Thoracic aorta (tissue), 2 donors: ENCODE measurements at regions not wholly inside any gene's neighbourhood (a gene's known extent, or its start where the extent isn't known, plus 50 kb on each side); places are given as distances from the start of the nearest gene placed in this dataset.

Experiments
- ATAC-seq: fragments of 150-250 bp; one replicate; pipeline ENCODE4 v1.8.0; 2017; ENCODE audit warnings: low read depth; ENCODE audit not compliant: insufficient number of reproducible peaks, low FRiP score
- DNase-seq: peaks from one replicate; pipeline ENCODE4 v3.0.0-alpha.2; 2020; ENCODE audit warnings: low spot score
- H3K27ac ChIP-seq, 2 donors: fragments of 200-600 bp; sonication (generic); 1 replicate in 1 of 2; 2 replicates in 1 of 2; pipeline ENCODE4 v1.5.1; 2016; ENCODE audit warnings: mild to moderate bottlenecking in 2 of 2, moderate library complexity in 2 of 2
- H3K27me3 ChIP-seq: fragments of 200-600 bp; sonication (generic); replicated peaks from 2 replicates; pipeline ENCODE4 v1.6.0; 2016; ENCODE audit warnings: mild to moderate bottlenecking; ENCODE audit not compliant: insufficient read depth
- H3K36me3 ChIP-seq: fragments of 200-600 bp; sonication (generic); one replicate; pipeline ENCODE4 v1.5.1; 2016
- H3K4me1 ChIP-seq, 2 donors: fragments of 200-600 bp; sonication (generic); 1 replicate in 1 of 2; 2 replicates in 1 of 2; pipeline versions ENCODE4 v1.5.1 to v1.6.0; 2016; ENCODE audit warnings: low read depth in 2 of 2, mild to moderate bottlenecking in 1 of 2; ENCODE audit not compliant: control insufficient read depth in 1 of 2
- H3K4me3 ChIP-seq: fragments of 200-600 bp; sonication (generic); 2 replicates; pipeline ENCODE4 v1.5.1; 2016; ENCODE audit warnings: mild to moderate bottlenecking
- H3K9me3 ChIP-seq: fragments of 200-600 bp; sonication (generic); 2 replicates; pipeline ENCODE4 v1.5.1; 2016
- TF ChIP-seq, protein P1 (sequence below): fragments of 200-600 bp; sonication (generic); IDR thresholded peaks from one replicate; pipeline ENCODE4 v1.5.1; 2019; ENCODE audit warnings: antibody characterized with exemption

DNA sequence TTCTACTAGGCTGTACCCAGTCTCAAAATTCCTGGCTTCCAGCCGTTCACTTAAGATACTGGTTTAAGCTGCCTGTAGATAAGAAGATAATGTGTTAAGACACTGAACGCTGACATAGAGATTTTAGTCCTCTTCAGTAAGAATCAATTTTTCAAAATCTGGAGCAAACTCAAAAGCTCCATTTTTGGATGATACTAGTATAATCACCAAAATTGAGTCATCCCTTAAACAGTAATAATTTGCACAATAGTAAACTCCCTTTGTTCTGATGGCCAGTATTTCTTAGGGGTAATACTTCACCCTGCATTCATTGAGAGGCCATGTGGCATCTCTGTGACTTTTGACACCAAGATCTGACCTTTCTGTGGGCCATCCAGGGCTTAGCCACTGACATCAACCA lies 299.8 kb upstream of the USP25 start:
- Histone ChIP-seq H3K9me3 (no peaks in the 10 kb centered on the region), H3K36me3 (no peaks in the 10 kb centered on the region), H3K27ac (no peak overlapping the region), H3K4me3 (no peak overlapping the region), H3K4me1 (no peaks in the 10 kb centered on the region), H3K27me3 (no peaks in the 10 kb centered on the region)
- ATAC-seq (no peak), DNase-seq (no peak)
- TF ChIP-seq, protein P1, sequence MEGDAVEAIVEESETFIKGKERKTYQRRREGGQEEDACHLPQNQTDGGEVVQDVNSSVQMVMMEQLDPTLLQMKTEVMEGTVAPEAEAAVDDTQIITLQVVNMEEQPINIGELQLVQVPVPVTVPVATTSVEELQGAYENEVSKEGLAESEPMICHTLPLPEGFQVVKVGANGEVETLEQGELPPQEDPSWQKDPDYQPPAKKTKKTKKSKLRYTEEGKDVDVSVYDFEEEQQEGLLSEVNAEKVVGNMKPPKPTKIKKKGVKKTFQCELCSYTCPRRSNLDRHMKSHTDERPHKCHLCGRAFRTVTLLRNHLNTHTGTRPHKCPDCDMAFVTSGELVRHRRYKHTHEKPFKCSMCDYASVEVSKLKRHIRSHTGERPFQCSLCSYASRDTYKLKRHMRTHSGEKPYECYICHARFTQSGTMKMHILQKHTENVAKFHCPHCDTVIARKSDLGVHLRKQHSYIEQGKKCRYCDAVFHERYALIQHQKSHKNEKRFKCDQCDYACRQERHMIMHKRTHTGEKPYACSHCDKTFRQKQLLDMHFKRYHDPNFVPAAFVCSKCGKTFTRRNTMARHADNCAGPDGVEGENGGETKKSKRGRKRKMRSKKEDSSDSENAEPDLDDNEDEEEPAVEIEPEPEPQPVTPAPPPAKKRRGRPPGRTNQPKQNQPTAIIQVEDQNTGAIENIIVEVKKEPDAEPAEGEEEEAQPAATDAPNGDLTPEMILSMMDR, result no peak

DNA sequence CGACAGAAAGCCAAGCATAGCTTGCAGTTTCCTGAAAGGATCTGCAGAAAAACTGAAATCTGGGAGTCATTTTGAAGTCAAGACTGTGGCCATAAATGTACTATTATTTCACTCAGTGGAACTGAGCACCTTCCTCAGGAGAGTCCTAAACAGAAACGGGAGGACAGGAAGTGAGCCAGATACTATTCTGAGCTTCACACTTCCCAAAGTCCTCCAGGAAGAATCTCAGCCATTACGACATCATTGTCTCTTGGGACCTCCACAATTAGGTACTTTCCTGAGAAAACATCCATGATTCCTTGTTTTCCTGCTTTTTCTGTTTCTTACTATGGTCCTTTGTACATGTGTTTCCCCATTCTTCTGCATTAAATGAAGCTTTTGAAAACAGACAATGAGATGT lies 299.2 kb upstream of the USP25 start:
- TF ChIP-seq, protein P1, result no peak
- H3K27ac ChIP-seq, result no peak overlapping the region
- no peak for ATAC-seq

DNA sequence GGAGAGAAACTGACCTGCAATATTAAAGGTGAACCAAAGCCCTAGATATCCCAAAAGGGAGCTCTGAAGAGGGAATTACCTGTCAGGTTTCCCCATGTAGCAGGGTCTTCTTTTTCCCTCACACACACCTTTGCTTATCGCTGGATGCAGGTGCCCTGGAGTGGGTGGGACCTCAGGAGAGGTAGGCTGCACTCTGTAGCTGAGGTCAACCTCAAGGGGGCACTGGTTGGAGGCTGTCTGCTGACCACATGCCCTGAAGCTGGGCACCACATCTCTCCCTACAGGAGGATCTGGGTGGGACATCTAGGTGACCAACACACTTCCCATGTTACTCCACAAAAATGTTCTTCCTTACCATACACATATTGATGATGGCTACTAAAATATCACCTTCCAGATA lies 298.7 kb upstream of the USP25 start:
- no peaks in the 10 kb centered on the region for H3K36me3 ChIP-seq
- TF ChIP-seq, protein P1, result no peak
- H3K27me3 ChIP-seq, result no peaks in the 10 kb centered on the region
- ATAC-seq (no peak), DNase-seq (no peak)
- H3K9me3 ChIP-seq, result no peaks in the 10 kb centered on the region
- H3K4me1 ChIP-seq, result no peaks in the 10 kb centered on the region
- no peak overlapping the region for H3K4me3 ChIP-seq
- no peak overlapping the region for H3K27ac ChIP-seq

More for the DNA sequence above, 299.2 kb upstream of the USP25 start:
- Histone ChIP-seq H3K9me3 (no peaks in the 10 kb centered on the region), H3K4me1 (no peaks in the 10 kb centered on the region), H3K36me3 (no peaks in the 10 kb centered on the region), H3K27me3 (no peaks in the 10 kb centered on the region), H3K4me3 (no peak overlapping the region)
- DNase-seq, result no peak

- TF ChIP-seq, protein P1, result no peak
- no peaks in the 10 kb centered on the region for H3K36me3 ChIP-seq
- no peak for DNase-seq
- no peak overlapping the region for H3K27ac ChIP-seq
- H3K27me3 ChIP-seq, result no peaks in the 10 kb centered on the region
- ATAC-seq, result no peak
- no peaks in the 10 kb centered on the region for H3K9me3 ChIP-seq
- H3K4me3 ChIP-seq, result no peak overlapping the region
- no peaks in the 10 kb centered on the region for H3K4me1 ChIP-seq
Measured at GRCh38 chr21:15433091-15433490, 296.7 kb upstream of the USP25 start.

- Histone ChIP-seq H3K27me3 (no peaks in the 10 kb centered on the region), H3K4me3 (no peak overlapping the region), H3K4me1 (no peaks in the 10 kb centered on the region), H3K27ac (no peak overlapping the region), H3K9me3 (no peaks in the 10 kb centered on the region), H3K36me3 (no peaks in the 10 kb centered on the region)
- ATAC-seq, result no peak
- TF ChIP-seq, protein P1, result no peak
- DNase-seq, result no peak
Measured at GRCh38 chr21:15434163-15434905, 295.4 kb upstream of the USP25 start.
